ENCODE measurements at regions not wholly inside any gene's neighbourhood (a gene's known extent, or its start where the extent isn't known, plus 50 kb on each side); places are given as distances from the start of the nearest gene placed in this dataset.

- TF ChIP-seq POLR2A (IDR thresholded peaks at IDR 0.05): no peak
- no peak for TF ChIP-seq CTCF (IDR thresholded peaks at IDR 0.05)
Measured at GRCh38 chr18:66724664-66725356, 120.9 kb upstream of the CDH19 start.

Measured in lower leg skin (tissue), 3 donors.